HG03060 (cell line): ENCODE measurements at regions not wholly inside any gene's neighbourhood (a gene's known extent, or its start where the extent isn't known, plus 50 kb on each side); places are given as distances from the start of the nearest gene placed in this dataset.

Experiments
- ATAC-seq: cut with Tn5 transposase; IDR thresholded peaks from one replicate; pipeline ENCODE4 v1.9.1; 2021; ENCODE audit warnings: low read depth, moderate number of reproducible peaks; ENCODE audit not compliant: unreplicated experiment

DNA sequence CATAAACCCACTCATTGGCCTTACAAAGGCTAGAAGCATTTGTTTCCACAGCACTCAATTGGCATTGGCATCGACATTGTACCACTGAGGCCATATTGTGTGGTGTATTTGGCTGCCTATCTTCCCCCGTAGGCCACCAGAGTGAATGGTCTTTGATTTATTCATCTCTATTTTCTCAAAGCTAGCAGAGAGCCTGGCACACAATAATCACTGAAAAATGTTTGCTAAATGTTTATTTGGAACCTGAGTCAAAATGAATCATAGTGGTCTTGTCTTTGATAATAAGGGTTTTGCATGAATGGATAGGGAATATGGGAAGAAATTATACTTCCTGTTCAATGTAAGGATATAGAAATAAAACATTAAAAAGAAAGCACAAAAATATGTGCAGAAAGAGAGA, 107.3 kb upstream of the SLC8A1 start:
- no peak for ATAC-seq

DNA sequence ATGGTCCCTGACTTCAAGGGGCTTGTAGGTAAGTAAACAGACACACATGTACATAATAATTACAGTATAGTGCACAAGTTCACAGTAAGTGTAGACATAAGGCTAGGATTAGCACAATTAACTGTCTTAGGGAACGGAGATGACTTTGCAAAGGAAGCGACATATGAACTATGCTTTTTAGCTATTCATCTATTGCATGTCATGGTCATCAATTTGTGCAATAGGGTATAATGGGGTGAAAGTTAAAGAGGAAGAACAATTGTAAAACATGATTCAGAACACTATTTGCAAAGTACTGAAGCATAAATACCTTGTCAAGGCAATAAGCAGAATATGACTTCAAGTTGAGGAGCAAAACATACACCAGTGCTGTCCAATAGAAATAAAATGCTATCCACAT, 112.3 kb upstream of the SLC8A1 start:
- ATAC-seq = no peak

DNA sequence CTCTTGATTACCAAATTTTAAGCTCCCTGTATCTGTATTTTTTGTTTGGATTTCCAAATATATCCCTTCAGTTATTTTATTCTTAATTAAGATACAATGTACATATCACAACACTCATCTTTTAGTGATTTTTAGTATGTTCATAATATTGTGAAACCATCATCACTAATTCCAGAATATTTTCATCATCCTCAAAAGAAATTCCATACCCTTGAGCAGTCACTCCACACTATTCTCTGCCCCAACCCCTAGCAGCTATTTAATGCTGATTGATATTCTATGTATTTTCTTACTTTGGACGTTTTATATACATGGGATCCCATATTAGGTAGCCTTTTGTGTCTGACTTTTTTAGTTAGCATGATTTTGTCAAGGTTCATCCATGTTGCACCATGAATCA, 127.4 kb upstream of the SLC8A1 start:
- ATAC-seq = no peak

DNA sequence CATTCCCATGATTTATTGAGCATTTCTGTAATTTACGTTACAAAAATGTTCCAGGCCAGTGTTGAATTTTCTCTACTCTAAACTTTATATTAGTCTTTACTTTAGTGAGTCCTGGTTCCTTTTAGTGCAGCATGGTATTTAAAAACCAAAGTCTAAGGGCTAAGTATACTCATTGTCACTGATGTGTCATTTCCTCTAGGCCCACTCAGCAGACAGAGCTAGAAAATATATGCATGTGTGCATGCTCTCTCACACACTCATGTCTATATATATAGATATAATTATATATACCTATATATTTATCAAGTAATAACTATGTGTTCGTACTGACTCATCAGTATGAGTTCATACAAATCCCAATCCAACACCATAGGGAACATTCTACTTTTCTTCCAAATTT, 132.5 kb upstream of the SLC8A1 start:
- no peak for ATAC-seq

DNA sequence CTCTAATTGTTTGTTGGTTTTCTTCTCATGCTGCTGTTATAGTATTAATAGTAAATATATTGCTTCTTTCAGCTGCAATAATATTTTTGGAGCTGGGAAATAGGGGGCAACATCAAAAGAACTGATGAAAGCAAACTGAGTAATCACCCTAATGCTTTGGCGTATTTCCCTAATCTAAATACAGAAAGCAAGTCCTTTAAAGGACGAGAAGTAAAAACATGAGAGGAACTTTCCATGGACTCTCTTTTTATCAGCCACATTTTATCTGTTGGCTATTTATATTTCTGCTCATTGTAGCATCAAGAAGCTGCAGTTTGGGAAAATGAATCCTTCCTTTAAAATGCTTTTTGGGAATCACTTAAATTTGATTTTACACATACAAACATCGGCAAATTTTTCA, 139.9 kb upstream of the SLC8A1 start:
- ATAC-seq = no peak

DNA sequence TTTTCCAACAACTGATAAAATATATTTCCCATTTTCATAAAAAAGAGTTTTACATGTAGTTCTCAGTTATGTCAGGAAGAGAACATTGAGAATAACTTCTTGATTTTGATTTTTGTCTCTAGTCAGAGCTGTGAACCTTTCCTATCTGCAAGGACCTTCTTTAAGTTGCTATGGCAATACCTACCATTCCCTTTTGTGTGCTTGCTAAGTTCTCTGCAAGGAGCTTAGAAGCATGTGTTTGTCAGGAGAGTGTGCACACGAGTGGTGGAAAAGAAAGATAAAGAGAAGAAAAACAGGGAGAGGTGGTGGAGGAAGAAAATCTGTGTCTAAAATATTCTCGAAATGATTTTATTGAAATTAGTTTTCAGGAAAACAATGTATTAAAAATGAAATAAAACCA, 140.3 kb upstream of the SLC8A1 start:
- no peak for ATAC-seq

DNA sequence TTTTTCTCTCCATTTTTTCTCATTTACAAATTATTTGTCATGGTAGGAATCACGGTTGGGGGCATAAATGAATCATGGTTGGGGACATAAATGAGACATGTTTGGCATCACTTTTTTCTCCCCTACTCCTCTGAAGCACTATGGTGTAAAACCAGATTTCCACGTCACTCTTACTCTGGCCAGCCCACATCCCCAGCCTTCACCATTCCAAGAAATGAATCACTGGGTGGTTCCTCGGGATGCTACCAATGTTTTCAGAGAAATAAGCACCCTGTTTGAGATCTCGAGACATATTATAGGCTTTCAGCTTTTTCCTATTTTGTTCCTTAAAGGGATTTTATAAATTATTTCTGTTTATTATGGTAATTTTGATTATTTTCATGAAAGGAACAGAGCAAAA, 155.0 kb upstream of the SLC8A1 start:
- no peak for ATAC-seq

DNA sequence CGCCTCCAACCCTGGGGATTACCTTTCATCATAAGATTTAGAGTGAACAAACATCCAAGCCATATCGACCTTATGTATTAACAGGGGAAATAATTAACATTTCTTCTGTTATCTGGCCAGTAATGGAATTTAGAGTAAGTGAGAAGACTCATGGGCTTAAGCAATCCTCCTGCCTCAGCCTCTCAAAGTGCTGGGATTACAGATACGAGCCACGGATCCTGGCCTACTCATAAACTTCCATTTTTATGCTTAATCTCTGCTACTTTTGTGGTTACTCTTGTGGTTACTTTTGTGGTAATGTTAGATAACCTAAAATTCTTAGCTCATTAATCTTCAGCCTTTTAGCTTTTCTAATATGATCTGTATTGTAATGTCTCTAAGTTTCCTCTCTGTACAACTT, 159.3 kb upstream of the SLC8A1 start:
- no peak for ATAC-seq

DNA sequence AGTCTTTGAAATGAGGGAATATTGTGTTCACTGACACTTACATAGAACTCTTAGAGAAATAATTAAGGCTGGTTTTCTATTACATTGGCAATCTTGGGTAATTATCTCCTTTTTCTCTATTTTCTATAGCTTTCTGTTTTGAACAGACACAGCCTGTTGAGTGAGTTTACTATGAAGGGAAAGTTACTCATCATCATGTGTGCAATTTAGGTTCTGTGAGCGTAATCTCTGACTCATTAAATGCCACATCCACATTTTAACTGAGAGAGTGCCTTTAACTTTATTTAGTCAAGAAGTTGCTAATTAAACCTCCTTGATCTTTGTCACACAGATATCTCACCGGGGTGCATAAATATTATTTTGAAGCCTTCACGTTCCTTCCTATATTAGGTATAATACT, 174.0 kb upstream of the SLC8A1 start:
- ATAC-seq = no peak

DNA sequence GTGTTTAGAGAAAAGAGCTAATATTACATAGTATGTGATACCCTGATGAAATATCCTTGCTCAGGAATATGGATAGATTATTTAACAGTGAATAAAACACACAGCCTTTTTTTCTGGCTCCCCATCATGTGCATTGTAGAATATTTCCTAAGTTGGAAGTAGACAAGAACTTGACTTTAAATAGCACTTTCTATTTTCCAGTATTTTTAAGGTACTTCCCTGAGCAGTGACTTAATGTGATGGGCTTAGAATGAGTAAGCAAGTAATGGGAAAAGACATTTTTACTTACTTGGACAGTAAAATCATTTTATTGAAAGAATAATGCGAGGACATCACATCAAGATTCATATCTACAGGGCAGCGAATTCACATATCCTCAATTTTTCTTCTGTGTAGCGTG, 176.7 kb upstream of the SLC8A1 start:
- no peak for ATAC-seq

DNA sequence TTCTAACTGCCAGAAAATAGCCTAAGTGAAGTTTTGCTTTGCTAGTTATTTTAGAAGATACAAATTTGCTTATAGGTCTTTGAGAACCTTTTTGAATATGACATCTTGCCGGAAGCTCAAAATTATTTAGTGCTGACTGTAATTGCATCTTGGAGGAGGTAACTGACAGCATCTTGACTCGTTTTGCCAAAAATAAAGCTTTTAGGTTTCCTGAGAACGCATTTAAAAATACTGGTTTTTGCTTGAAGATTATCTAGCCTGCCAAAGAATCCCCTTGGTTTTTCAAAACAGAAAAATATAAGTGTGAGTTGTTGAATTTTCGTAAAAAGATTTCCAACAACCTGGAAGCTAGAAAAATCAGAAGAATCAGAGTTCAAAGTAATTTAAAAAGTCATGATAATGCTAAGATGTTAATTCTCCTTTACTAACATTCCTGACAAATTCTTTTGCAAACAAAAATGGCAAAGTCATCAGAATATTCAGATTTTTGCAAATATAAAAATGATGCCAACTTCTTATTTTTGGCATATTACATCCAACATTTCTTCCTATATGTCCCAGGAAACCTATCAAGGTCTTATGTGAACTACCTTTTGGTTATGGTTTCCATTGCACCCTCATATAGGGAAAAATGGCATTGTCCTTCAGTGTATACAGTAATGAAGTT, 178.0 kb upstream of the SLC8A1 start:
- ATAC-seq = no peak

DNA sequence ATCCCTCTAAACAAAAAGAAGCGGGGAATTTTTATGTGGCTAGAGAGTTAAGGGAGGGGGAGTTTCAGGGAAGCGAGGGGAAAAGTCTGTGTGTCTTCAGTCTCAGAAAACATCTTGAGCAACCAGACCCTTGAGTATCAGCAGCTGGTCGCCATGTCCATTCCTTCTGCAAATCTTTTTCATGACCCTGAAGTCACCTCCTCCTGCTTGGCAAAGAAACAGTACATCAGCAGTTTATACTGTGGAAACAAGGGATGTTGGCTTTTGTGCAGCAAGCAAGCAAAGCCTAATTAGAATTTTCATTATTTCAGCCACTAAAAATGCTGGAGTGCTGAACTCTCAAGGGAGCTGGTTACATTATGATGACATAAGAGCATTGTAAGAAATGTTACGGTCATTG, 187.4 kb upstream of the SLC8A1 start:
- no peak for ATAC-seq

DNA sequence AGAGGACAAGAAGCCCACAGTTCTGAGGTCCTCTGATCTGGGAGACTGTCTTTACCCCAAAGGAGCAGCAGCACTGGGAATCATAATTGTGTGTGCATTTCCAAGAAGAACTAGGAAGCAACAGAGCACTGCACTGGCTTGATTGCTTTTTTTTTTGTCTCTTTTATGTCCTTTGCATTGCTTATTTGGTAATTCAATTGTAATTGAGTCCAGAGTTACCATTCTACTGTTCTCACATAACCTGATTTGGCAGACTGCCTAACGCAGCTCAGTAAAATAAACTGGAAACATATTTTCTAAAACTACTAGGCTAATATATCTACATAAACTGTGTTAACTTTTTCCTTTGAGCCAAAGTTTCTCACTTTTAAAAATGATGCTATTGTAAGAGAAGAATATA, 190.3 kb upstream of the SLC8A1 start:
- ATAC-seq = no peak

DNA sequence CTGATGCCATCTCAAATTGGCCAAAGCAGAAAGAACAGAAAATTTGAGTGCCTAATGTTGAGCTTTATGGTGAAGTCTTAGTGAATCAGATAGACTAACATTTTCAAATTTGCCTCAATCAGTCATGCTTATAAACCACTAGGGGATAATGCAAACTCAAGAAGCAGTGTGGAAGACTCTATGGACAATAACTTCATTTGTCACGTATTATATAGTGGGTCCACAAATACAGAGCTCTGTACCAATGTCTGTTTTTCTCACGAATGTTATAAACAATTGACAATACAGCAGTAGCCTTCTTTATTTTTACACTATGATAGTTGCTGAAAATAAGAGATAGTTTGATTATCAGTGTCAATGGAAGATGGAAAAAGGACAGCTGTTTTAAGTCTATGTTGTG, 190.8 kb upstream of the SLC8A1 start:
- ATAC-seq = no peak

DNA sequence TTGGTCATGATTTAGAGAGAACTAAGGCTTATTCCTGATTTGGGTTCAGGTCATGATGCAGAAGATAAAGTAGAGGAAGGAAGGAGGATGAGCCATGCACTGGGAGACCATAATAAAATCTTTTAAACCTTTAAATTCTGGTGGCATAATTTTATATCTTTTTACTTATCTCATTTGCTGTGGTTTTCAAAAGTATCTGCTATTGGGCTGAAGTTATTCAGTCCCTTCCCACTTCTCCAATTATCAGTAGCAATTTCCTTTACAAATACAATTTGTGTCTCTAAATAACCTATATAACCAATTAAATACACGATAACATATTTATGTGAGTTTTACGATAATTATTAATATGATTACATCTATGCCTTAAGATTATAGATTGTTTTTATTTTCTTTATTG, 194.8 kb upstream of the SLC8A1 start:
- no peak for ATAC-seq

DNA sequence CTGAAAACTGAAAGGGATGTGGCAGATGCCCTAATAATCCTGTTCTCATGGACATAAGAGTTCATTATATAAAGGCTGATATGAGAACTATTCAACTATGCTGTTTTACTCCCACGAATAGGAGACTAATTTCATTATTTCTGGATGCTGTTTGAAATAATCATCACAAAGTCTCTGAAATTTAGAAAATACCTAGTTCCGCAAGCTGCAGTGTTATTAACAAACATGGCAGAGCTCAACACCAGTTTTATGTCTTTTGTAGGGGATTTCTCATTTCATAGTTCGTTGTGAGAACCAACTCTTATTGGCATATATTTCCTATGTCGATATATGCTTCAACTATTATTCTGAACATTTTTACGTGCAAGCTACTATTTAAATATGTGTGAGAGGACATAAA, 200.3 kb upstream of the SLC8A1 start:
- ATAC-seq = no peak

DNA sequence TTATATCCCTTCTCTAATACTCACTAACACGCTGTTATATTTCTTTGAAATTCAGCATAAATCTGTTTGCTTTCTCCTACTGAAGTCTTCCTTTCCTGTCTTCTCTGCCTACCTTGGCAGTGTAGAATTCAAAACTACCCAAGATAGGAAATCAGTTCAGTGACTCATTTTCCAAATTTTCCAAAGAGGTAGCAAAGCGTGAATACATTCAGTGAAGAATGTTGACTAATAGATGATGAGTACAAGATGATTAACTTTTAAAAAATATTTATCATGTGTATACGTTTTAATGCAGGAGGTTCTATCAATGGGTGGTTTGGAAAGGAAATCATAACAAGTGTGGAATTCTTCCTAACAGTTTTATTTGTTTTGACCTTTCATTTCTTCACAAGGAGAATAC, 201.9 kb upstream of the SLC8A1 start:
- no peak for ATAC-seq

DNA sequence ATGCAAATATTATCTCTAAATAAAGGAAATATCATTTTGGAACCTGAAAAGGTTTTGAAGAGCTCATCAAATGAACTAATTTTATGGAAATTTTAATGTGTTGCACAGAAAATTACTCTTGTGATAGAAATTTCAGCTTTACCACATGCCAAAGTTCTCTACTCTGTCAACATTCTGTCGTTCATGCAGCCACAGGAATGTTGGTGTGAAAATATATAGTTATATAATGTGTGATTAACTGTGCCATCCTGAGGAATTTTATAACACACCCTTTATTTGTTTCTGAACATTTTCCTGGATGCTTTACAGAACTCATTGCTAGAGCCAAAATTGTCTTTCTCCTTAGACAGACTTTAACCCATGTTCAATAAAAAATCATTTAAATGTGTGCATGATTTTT, 202.5 kb upstream of the SLC8A1 start:
- ATAC-seq = no peak

DNA sequence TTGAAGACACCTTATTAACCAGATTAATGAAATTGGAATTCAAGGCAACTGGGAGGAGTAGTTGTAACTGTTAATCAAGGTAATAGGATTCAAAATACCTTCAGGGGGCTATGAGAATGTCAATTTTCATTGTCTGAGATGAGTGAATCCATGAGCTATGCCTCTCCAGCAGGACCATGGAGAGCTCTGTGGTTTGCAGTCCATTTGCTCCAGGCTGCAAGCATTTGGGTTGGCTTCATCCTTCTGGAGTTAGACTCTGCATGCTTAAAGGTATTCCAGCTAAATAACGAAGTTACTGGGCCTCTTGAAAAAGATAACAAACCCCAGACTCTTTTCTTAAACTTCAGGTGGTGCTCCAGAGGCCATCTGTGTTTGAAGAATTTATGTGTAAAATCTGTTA, 207.1 kb upstream of the SLC8A1 start:
- ATAC-seq = no peak

DNA sequence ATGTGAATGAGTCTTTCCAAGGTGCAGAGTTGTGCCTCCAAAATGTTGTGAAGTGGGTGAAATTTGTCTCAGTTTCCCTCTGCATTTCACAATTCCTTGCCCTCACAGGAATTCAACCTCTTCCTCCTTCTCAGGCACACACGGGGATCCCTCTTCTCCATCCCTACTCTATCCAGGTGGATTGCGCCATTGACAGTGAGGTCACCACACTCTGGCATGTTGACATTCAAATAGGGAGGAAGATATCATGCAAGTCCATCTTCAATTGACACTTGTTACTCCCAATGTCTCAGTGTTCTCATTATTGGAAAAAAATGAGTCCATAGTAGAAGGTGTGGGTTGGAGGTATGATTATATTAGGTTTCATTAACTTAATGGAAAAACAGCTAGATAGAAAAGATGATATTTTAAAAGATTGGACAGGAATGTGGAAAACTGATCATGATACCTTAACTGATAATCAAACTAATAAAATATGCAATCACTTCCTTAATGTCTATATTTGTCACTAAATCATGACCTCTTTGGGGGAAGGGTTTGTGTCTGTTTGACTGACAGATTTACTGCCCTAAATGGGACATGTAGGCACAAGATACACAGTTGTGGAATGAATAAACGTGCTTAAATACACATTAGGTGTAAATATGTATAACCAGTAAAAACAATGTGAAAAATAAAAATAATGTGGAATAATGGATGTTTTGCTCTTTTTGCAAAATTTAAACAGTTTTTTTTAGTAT, 213.8 kb upstream of the SLC8A1 start:
- no peak for ATAC-seq

DNA sequence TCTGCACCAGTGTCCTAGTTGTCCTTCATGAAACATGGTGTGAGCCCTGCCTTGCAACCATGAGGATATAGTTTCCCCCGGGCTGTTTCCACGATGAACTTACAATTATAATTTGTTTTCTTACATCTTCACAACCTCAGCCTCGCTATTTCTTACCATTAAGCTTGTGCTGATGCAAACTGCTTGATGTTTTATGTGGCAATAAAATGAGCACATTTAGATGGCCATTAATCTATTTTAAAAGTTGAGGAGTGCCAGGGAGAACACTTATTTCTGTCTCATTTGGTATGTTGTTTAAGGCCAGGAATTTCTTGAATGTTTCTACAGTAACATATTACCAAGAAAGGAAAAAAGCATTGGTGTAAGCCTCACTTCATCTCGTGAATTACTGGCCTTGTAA, 214.5 kb upstream of the SLC8A1 start:
- ATAC-seq = no peak

DNA sequence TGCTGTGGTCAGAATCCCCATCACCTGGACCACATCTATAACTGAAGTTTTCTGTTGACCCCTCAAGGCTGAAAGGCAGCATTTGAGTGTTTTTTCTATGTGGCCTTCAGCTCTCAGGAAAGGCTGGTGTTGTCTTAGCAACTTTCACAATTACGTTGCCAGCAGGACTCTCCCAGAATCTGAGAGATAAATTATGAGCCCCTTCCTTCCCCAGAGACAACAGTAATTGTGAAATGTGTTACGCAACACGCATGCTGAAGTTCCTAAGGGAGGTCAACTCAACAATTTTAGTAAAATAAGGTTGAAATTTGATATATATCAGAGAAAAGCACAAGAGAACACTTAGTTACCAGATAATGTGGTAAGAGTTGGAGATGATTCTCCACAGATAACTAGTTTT, 216.5 kb upstream of the SLC8A1 start:
- ATAC-seq = no peak
